Stimulated activated CD4-positive, alpha-beta T cell treated with anti-CD3 and anti-CD28 coated beads, TNF-alpha, amount 100 ng/mL, for 1 hour (primary cell): ENCODE measurements at regions not wholly inside any gene's neighbourhood (a gene's known extent, or its start where the extent isn't known, plus 50 kb on each side); places are given as distances from the start of the nearest gene placed in this dataset.
"Not testable (repeated sequence)": the region's sequence is repeated elsewhere in the genome, so short reads cannot be mapped to it uniquely, and the experiment has no call there.

ENCODE experiments used
- DNase-seq, 3 donors: peaks; one replicate each; pipeline ENCODE4 v3.0.0-alpha.2; 2020; ENCODE audit warnings: low read depth in 3 of 3, low spot score in 1 of 3

DNA sequence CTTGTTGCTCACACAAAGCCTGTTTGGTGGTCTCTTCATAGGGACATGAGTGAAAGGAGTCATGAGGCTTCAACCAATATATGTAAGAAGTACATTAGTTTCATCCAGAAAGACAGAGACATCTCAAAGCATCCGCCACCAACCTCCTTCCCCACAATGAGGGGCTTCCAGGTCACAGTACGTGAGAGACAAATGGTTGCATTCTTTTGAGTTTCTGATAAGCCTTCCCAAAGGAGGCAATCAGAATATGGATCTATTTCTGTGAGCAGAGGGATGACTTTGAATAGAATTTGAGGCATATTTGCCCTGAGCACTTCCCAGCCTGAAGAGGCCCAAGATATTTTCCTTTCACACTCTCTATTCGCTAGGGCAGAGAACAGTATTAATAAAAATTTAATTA, 931.1 kb downstream of the FAM181B start:
- no peak for DNase-seq

- no peak for DNase-seq
Measured at GRCh38 chr11:81792416-81792815, 941.2 kb downstream of the FAM181B start.

GRCh38 chr11:81787584-81788049, 946.0 kb downstream of the FAM181B start:
- no peak for DNase-seq

GRCh38 chr11:81772166-81772565, 961.5 kb downstream of the FAM181B start:
- no peak for DNase-seq

DNA sequence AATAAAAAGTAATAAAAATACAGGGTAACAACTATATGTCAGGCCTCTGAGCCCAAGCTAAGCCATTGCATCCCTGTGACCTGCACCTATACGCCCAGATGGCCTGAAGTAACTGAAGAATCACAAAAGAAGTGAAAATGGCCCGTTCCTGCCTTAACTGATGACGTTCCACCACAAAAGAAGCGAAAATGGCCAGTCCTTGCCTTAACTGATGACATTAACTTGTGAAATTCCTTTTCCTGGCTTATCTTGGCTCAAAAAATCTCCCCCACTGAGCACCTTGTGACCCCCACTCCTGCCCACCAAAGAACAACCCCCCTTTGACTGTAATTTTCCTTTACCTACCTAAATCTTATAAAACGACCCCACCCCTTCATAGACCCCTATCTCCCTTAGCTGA, 963.8 kb downstream of the FAM181B start:
- DNase-seq = not testable (repeated sequence)

DNA sequence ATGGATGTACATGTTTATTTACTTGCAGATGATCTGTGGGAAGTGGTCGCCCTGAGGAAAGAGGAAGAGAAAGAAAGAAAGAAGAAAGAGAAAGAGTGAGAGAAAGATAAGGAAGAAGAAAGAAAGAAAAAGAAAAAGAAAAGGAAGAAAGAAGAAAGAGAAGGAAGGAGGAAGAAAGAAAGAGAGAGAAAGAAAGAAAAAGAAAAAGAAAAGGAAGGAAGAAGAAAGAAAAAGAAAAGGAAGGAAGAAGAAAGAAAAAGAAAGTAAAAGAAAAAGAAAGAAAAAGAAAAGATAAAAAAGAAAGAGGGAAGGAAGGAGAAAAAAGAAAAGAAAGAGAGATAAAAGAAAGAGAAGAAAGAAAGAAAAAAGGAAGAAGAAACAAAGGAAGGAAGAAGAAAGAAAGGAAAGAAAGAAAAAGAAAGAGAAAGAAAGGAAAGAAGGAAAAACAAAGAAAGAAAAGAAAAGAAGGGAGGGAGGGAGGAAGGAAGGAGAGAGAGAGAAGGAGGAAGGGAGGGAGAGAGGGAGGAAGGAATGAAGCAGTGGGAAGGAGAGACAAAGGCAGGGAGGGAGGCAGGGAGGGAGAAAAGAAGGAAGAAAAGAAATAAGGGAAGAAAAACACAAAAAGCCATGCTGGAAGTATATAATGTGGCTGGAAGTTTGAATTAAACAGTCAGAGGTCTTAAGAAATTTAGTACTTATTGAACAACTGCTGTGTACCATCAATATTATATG, 976.6 kb downstream of the FAM181B start:
- DNase-seq = no peak

- DNase-seq = no peak
Measured at GRCh38 chr11:81749245-81749644, 984.4 kb downstream of the FAM181B start.

DNA sequence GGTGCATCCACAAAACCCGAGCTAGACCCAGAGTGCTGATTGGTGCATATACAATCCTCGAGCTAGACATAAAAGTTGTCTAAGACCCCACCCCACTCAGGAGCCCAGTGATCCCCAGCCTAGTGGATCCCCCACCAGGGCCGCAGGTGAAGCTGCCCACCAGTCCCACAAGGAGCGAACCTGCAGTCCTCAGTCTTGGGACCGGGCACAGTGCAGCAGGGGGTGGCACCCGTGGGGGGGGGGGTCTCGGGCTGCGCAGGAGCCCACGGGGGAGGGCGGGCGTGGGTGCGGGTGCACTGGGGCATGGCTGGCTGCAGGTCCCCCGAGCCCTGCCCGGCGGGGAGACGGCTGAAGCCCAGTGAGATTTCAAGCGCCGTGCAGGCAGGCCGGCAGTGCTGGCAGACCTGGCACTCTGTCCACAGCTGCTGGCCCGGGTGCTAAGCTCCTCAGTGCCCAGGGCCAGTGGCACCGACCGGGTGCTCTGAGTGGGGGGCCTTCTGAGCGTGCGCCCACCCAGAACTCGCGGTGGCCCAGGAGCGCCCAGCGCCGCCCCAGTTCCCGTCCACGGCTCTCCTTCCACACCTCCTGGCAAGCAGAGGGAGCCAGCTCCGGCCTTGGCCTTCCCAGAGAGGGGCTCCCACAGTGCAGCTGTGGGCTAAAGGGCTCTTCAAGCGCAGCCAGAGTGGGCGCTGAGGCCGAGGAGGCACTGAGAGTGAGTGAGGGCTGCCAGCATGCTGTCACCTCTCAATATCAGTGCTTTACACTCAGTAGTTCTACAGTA, 989.1 kb downstream of the FAM181B start:
- no peak for DNase-seq

- no peak for DNase-seq
Measured at GRCh38 chr11:81725701-81726100, 1008.0 kb downstream of the FAM181B start.

DNA sequence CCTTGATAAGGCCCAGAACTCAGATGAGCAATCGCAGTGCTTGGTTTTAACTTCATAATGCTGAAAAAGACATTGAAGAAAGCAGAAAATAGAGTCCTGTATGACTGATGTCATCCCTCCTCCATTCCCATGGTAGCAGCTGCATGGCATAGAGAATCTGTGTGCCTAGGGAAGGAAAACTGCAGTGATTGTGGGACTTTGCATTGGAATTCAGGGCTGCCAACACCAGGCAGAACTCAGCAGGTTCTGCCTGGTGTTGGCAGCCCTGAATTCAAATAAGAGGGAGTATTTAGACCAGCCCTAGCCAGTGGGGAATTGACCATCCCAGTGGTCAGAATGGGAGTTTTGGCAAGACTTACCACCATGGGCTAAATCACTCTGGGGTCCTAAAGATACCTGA, 1016.0 kb downstream of the FAM181B start:
- no peak for DNase-seq

GRCh38 chr11:81707881-81708280, 1025.8 kb downstream of the FAM181B start:
- no peak for DNase-seq

GRCh38 chr11:81705283-81705682, 1028.4 kb downstream of the FAM181B start:
- DNase-seq = no peak

DNA sequence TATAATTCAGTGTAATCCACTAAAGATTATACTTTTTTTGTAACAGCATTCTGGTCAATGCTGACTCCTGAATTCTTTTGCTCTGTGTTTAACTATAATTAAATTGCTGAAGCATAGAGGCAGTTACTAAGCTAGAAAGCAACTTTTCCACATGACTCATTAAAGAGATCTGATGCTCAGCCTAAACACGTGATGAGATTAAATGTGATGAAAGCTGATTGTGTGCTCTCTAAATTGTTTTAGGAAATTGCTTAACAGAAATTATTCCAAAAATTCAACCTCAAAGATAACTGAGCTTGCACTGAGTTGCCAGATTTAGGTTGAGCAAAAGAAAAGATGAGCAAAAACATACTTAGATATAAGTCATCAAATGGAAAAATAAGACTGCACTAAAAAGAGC, 1033.6 kb downstream of the FAM181B start:
- DNase-seq = no peak

DNA sequence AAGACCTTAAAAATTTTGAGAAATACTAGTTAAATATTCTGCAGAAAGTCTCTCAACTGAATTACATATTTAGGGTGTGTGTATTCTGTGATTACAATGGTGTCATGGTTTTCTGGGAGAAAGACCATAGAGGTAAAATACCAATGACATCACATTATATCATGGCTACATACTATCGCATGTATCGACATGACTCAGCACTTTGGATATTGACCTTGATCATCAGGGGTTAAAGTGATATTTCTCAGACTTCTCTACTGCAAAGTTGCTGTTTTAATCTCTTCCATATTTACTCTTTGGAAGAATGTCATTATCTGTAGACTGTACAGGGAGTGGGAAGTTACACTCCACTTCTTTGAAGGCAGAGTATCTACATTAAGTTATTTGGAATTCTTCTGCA, 1046.6 kb downstream of the FAM181B start:
- no peak for DNase-seq

DNA sequence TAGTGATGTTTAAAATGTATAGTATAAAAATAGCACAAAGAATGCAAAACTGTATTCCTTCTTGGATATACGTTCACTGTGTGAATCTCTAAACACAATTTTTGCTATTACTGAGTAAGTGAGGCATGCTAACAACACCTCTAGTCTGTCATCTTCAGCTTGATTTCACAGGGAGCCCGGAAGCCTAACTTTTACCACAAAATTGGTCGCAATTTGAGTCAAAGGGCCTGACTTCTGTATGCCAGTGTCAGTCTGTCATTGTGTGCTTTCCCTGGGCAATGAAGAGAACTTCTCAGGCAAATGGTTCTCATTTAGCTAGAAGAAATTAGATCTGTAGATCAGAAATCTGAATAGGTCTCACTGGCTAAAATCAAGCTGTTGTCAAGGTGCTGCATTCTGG, 1059.5 kb downstream of the FAM181B start:
- DNase-seq = no peak

GRCh38 chr11:81673001-81673400, 1060.7 kb downstream of the FAM181B start:
- DNase-seq = no peak

GRCh38 chr11:81669935-81670543, 1063.6 kb downstream of the FAM181B start:
- DNase-seq = no peak

- no peak for DNase-seq
Measured at GRCh38 chr11:81658722-81659121, 1074.9 kb downstream of the FAM181B start.

DNA sequence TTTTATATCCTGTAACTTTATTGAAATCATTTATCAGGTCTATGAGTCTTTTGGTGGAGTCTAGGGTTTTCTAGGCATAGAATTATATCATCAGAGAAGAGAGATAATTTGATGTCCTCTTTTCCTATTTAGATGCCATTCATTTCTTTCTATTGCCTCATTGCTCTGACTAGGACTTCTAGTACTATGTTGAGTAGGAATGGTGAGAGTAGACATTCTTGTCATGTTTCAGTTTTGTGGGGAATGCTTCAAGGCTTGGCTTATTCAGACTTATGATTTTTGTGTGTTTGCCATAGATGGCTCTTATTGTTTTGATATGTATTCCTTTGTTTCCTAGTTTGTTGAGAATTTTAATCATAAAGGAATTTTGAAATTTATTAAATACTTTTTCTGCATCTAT, 1078.3 kb downstream of the FAM181B start:
- no peak for DNase-seq

DNA sequence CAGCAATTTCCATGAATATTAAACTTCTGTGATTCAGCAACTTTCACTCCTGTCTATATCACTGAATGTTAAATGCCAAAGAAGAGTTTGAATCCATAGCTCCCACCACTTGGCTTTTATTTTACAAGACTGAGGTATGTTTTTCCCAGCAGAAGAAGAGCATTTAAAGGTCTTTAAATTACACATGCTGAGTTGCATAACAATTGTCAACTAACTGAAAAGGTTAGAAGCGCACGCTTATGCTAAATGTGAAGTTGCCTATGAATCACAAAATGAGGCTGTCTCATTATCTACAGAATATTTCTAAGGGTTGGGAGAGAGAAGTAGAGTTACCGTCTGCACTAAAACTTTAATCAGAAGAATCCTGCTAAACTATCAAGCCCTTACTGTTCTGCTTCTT, 1086.3 kb downstream of the FAM181B start:
- DNase-seq = no peak

- DNase-seq = no peak
Measured at GRCh38 chr11:81644239-81644840, 1089.3 kb downstream of the FAM181B start.

DNA sequence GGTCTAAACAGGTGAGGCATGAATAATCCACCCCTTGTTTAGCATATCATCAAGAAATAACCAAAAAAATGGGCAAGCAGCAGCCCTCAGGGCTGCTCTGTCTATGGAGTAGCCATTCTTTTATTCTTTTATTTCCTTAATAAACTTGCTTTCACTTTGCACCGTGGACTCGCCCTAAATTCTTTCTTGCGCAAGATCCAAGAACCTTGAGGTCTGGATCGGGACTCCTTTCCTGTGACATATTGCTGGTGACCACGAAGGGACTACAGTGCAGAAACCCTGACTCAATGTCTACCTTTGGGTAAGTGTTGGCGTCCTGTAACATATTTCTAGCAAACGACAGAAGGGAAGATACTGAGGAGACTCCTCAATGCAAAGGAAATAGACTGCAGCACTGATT, 1099.2 kb downstream of the FAM181B start:
- DNase-seq = no peak
